Kidney glomerular epithelial cell (primary cell): ENCODE measurements at regions not wholly inside any gene's neighbourhood (a gene's known extent, or its start where the extent isn't known, plus 50 kb on each side); places are given as distances from the start of the nearest gene placed in this dataset.
A peak's percentile ranks its signal among the peaks of the same experiment; 100 is the strongest.

Experiments
- DNase-seq: peaks from one replicate; lab custom pipeline; 2025; lab: John Stamatoyannopoulos, UW

DNA sequence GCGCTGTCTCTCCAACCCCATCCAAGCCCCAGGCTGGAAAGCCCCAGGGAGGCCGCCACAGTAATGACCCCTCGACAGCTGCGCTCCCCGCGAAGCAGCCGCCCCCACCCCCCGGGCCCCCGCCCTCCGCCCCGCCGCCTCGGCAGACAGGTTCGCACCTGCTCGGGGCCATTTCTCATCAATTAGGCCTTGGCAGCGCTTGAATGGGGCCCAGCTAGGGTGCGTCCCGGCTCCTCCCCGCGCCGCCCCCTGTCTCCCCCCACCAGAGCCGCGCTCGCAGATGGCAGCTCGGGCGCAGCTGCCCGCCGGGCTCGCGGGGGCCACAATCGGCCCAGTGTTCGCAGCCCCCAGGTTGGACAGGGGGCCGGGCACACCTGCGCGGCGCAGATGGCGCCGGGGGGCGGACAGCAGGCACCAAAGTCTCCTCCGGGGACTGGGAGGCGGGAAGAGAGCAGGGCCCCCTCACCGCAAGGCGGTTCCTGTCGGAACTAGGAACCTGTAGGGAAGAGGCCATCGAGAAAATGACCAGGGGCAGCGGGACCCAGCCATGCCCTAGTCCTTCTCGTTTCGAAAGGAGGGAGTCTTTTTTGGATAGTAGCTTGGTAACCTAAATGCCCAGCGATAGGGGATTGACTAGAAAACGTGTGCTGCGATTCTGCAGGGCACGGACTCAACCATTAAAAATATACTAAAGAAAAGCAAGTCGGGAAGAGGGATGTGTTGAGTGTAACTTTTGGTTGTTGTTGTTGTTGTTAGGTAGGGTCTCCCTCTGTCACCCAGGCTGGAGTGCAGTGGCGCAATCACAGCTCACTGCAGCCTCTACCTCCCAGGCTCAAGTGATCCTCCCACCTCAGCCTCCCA lies 83.2 kb upstream of the EYA2 start:
- no peak for DNase-seq

GRCh38 chr20:46814366-46815232 lies 80.0 kb upstream of the EYA2 start:
- peak; percentile 88 for DNase-seq

DNA sequence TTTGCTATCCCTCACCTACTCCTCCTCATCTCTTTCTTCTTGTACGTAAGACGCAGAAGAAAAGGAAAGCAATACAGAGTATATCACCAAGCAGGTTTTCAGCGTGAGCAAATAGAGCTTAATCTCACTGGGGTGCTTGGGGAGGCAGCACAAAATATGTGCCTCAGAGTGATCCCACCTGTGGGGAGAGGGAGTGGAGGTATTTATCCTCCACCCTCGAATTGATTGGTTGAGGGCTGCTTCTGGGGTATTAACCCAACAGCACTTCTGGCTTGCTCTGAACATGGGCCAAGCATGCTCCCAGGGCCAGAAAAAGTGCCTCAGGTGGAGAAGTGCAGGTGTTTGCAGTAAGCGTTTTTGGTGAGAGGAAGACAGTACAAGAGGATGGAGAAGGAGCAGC lies 78.5 kb upstream of the EYA2 start:
- DNase-seq: no peak

DNA sequence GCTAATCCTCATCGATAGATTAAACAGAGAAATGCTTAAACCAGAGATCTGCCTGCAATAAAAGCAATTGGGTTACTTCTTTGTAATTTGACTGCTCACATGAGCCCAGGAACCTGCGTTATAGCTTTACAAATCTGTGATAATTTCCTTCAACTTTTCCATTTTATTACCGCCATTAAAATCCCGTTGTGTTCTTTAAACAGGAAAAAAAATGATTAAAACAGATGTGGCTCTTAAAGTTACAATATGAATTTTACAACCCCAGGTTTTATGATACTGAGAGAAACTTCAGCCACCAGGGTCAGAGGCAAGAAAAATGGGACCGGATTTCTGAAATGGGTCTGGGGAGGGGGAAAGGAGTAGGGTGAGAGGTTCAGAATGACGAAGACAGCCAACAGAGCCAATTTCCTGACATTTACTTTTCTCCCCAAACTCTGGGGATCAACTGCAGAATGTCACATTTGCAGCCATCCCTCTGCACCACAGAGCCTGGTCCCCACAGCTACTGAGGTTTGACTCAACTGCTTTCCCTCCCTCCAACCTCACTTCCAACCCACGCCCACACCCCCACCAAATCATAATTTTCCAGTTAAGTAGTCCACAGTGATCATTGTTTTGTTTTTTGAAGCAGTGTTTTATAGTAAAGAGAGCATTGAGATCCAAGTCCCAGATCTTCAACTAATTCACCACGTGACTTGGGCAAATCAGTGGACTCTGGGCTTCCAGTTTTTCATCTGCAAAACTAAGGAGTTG lies 77.6 kb upstream of the EYA2 start:
- no peak for DNase-seq

DNA sequence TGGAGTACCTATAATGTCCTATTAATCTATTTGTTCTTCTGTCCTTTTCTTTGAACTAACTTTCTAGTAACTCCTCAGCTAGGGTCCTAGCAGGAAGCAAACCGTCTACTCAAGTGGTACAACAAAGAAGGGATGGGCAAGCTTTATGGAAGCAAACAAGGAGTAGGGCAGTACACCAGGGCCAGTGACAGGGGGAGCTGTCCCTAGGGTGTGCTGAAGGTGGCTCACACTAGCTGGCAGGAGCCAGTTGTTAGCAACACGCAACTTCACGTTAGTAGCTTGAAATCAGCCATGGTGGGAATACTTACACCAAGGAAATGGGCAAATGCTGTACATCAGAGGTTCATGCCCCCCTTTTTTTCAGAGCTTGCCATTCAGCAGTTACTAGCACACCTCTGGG lies 74.0 kb upstream of the EYA2 start:
- no peak for DNase-seq

DNA sequence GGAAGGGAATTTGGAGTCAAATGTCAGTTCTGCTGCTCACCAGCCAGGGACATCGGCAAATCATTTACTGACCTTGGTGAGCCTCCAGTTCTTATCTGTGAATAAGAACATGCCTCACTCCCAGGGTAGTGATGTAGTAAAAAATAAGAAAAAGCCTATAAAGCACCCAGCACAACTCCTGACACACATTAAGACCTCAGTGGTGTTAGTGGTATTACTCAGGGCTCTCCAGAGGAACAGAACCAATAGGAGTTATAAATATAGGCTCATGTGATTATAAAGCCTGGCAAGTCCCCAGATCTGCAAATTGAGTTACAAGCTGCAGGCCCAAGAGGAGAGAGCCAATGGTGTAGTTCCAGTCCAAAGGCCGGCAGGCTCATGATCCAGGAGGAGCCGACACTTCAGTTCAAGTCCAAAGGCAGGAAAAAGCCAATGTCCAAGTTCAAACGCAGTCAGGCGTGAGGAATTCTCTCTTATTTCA lies 71.3 kb upstream of the EYA2 start:
- peak; percentile 36 for DNase-seq

GRCh38 chr20:46823753-46824152 lies 70.9 kb upstream of the EYA2 start:
- no peak for DNase-seq

- DNase-seq: no peak
These were observed 68.2 kb upstream of the EYA2 start for GRCh38 chr20:46826343-46826984.

- DNase-seq: no peak
These were observed 66.8 kb upstream of the EYA2 start for GRCh38 chr20:46827718-46828458.

- peak; percentile 9 for DNase-seq
These were observed 66.2 kb upstream of the EYA2 start for GRCh38 chr20:46828471-46828870.

GRCh38 chr20:46830886-46831632 lies 63.6 kb upstream of the EYA2 start:
- no peak for DNase-seq

GRCh38 chr20:46831633-46832011 lies 63.0 kb upstream of the EYA2 start:
- DNase-seq: no peak

DNA sequence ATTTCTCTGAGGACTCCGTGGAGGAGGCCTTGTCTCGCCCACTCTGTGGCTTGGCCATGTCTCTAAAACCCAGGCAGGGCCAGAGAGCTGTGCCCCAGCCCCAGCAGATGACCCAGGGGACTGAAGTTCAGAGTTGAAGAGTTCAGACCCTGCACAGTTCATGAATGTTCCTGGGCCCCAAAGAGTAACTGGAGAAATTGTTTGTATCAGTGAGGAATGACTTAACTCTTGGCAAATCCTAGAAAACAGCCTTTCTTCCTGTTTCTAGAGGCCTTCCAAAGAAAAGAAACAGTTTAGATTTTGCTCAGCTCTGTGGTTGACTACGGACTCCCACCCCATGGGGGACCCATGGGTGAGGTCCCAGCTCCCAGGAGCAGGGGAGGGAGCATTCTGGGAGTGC lies 62.1 kb upstream of the EYA2 start:
- DNase-seq: no peak

GRCh38 chr20:46833360-46833759 lies 61.3 kb upstream of the EYA2 start:
- DNase-seq: no peak

DNA sequence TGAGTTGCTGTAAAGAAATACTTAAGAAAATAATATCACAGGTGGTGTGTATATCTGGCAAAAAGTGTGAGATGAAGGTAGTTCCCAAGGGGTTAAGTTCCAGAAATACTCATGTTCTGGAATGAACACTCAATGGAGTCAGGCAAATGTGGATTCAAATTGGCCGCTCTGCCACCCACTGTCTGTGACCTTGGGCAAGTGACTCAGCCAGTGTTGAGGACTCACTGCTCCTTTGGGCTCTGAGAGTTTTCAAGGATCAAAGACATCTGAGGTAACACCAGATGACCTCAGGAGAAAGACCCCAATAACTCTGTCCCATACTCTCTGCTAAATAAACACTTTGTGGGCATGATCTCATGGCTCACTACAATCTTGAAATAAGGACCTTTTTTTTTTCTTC lies 59.2 kb upstream of the EYA2 start:
- no peak for DNase-seq

DNA sequence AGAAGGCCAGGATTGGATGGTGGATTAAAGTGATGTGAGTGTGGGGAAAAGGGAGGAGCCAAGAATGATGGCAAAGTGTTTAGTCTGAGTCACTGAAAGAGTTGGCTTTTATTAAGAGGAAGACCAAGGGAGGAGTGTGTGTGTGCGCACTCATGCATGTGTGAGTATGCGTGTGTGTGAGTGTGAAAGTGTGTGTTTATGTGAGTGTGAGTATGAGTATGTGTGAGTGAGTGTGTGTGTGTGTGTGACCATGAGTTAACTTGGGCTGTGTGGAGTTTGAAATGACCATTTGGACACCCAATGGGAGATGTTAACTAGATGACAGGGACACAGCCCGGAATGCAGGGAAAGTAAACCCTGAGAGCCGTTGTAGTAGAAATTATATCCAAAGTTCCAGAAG lies 57.6 kb upstream of the EYA2 start:
- DNase-seq: no peak

DNA sequence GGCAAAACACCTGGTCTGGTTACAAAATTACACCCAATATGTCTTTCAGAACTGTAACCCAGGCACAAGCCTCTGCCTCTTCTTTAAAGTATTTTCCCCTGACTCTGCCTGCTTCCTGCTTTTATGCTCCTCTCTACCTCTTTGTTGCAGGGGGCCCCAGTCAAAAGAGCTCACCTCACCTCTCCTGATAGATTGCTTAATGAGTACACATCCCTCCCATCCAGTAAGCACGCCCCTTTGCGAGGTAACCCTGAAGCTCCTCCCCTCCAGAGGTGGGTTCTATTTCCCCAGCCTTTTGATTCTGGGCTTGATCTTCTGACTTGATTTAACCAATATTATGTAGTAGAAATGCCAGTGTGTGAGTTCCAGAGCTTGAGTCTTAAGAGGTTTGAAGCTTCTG lies 56.6 kb upstream of the EYA2 start:
- no peak for DNase-seq

GRCh38 chr20:46840054-46840729 lies 54.5 kb upstream of the EYA2 start:
- DNase-seq: no peak
